RKO (cell line): ENCODE measurements at regions not wholly inside any gene's neighbourhood (a gene's known extent, or its start where the extent isn't known, plus 50 kb on each side); places are given as distances from the start of the nearest gene placed in this dataset.
"Not testable (repeated sequence)": the region's sequence is repeated elsewhere in the genome, so short reads cannot be mapped to it uniquely, and the experiment has no call there.

Experiments
- DNase-seq: peaks from one replicate; pipeline ENCODE4 v3.0.0-alpha.2; 2016; ENCODE audit warnings: low spot score

GRCh38 chr7:46934198-46934825 is 647.6 kb downstream of the TNS3 start:
- DNase-seq, result no peak

DNA sequence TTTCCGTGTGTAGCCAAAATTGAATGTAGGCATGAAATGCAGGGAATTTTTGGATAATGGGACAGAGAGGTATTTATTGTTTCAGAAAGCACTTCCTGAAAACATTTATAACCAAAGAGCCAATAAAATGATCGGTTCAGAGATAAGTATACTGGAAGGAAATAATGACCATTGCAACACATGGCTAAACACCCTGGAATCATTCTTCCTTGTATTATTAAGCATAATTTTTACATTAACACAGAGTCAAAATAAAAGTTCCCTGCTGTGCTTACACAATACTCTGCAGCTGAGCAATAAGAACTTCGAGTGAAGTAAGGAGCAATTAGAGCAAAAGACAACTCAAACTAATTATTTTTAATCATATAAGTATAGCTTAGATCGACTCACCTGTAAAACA is 648.3 kb downstream of the TNS3 start:
- no peak for DNase-seq

DNA sequence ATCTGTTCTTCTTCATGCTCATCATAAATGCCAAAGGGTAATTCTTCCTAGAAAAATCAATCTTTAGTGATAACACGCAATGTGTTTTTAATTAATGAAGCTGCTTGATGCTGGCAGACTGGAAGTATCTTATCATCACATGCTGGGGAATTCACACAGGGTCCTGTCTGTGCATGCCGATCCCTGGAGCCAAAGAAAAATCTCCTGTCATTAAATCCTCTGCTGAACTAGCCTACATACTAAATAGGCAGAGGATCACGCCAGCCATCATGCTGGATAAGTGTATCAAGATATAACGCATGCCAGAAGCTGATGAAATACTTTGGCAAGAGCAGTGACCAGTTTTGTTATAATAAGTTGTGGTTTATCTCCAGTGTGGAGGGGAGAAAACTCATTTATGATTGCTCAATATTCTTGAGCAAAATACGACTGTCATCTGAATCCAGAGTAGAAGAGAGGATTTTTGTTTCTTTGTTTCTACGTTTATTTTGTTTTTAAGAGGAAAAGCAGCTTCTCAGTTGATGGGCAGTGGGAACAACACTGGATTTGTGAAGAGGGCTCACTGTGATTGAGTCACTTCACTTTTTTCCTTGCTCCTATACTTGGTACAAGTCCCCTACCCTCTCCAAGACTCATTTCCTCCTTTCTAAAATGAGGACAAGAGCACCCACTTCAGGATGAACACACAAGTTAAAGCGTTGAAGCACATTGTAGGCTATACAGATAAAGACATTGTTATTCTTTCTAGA is 649.1 kb downstream of the TNS3 start:
- no peak for DNase-seq

GRCh38 chr7:46932306-46932675 is 649.6 kb downstream of the TNS3 start:
- no peak for DNase-seq

DNA sequence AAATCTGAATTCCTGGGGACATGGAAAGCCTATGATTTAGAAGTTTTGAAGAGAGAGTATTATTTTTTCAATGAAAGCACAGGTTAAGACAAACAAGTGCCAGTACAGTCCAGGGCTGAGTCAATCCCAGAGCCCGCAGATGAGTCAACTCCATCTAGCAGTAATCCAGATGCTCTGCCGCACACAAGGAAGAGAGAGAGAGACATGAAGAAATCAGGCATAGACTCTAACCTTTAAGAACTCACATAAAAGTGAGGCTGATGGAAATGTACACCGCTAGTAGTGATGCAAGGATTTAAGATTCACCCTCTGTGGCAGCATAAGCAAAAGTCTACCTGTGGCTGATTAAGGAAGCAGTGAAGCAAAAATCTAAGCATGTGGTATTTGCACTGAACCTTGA is 651.5 kb downstream of the TNS3 start:
- DNase-seq, result peak; percentile 74

DNA sequence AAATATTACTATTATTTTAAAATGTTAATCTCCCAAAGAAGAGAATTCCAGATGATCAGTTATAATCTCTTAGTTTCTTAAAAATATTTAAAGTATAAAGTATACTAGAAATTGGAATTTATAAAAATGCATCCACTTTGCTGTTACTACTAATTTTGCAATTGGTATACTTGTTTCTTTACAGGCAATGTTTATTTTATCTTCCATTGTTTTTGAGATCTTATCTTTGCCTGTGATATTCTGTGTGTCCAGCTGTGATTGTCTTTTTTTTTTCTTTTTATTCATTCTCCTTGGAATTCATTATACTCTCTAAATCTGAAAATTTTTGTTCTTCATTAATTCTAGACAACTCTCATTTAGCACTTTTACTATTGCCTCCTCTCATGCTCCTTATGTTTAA is 652.6 kb downstream of the TNS3 start:
- no peak for DNase-seq

- no peak for DNase-seq
These were observed 653.2 kb downstream of the TNS3 start for GRCh38 chr7:46928719-46929118.

GRCh38 chr7:46927131-46927810 is 654.6 kb downstream of the TNS3 start:
- no peak for DNase-seq

DNA sequence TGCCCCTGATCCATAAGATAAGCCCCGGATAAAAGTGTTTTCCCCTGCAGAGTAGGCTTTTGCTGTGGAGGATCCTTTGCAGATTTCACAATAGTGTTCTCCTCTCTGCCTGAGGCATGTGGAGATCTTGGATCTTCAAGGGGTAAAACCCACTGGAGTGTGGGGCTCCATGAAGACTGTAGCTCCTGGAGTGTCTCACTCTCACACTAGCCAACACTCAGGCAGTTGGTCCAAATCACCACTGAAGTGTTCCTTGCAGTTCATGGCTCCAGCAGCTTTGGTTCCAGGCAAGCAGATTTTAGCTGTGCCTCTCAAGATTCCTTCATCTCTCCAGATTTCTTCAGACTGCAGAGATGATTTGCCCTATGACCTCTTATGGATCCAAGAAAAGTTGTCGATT is 665.3 kb downstream of the TNS3 start:
- DNase-seq, result no peak

- DNase-seq, result no peak
These were observed 669.2 kb downstream of the TNS3 start for GRCh38 chr7:46912692-46913091.

DNA sequence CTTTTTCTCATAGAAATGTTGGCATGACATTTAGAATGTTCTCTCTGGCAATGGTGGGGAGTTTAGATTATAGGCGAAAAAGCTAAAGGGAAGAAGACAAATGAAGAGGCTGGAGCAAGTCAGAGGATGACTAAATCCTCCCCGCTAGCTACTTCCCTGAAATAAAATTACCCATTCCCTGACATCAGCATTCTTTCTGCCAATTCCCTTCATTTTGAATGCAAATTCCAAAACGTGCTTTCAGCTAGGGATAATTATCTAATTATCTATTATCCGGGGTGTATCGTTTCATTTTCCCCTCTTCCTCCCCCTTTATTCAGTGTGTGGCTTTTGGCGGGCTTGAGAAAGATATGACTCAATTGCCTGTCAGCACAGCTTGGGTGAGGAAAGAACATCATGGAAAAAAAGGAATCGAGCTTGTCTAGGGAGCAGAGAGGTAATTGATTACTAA is 672.3 kb downstream of the TNS3 start:
- peak; percentile 4 for DNase-seq

DNA sequence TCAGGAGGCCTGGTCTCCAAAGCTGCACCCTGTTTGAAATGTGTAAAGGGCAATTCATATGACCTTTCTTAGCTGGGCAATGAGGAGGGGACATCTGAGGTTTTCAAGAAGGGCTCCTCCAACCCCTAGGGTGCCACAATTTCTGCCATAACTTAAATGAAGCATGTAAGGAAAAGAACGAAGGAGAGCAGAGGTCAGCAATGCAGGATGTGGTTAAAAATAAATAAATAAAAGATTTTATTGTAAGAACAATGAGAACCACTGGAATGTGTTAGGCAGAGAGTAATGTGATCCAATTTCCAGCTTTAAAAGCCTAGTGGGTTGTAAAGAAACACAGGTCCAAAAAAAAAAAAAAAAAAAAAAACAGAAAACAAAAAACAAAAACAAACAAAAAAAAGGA is 673.1 kb downstream of the TNS3 start:
- no peak for DNase-seq

DNA sequence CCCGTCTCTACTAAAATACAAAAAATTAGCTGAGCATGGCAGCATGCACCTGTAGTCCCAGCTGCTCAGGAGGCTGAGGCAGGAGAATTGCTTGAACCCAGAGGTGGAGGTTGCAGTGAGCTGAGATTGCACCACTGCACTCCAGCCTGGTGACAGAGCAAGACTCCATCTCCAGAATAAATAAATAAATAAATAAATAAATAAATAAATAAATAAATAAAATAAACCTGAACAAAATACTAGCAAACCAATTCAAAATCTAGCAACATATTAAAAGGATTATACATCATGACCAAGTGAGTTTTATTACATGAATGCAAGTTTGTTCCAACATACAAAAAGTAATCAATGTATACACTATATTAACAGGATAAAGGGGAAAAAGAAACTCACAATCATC is 677.4 kb downstream of the TNS3 start:
- DNase-seq, result not testable (repeated sequence)

GRCh38 chr7:46902463-46902862 is 679.4 kb downstream of the TNS3 start:
- DNase-seq, result no peak

DNA sequence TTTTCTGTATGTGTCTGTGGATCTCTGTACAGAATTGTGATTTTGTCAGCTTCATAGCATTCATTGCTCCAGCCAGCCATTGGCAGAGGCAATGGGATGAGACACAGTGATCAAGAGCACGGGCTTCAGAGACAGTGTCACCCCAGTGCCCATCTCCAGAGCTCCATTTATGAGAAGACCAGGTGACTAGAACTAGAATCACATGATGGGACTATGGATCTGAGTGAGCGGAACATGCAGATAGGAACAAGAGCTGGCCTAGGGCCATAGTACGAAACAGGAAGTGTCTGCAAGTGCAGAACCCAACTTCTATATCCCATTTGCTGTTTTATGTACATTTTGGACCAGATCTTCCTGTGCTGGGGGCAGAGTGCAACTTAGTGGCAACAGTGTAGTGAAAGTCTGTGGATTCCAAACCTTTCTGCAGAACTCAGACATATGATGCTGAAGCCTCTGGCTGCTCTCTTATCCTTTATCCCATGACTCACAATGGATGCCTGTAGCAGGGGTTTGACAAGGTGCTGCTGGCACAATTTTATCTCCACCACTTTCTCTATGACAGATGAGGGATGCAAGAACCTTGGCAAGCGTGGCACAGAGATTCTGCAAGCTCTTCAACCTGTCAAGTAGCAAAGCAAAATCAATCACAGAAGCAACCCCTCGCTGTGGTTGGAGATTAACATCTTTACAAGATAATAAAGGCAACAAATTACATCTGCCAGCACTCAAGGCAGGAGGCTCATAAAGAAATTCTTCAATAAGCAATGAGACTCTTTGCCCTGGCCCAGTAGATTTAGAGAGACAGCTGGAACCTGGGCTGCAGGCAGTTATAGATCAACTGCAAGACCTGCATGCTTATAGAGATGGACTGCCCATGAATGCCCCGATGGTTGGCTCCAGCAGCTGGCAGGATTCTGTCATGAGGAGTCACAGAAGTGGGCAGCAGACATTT is 681.3 kb downstream of the TNS3 start:
- DNase-seq, result no peak

DNA sequence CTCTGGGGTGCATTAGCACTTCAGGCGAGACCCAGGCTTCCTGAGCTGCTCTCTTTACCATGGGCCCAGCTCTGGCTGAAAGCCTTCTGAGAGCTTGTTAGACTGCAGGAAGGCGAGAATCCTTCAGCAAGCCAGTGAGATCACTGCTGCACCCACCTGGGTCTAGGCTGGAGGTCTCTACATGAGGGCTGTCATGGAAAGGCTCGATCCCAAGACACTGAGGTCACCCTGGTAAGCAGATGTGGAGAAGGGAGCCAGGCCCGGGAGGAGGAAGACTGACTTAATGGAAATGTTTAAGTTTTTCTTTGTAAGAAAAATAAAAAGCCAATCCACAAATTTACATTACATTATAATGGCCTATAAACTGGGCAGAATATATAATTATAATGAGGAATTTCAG is 684.5 kb downstream of the TNS3 start:
- DNase-seq, result no peak

- DNase-seq, result no peak
These were observed 695.1 kb downstream of the TNS3 start for GRCh38 chr7:46886669-46887374.

DNA sequence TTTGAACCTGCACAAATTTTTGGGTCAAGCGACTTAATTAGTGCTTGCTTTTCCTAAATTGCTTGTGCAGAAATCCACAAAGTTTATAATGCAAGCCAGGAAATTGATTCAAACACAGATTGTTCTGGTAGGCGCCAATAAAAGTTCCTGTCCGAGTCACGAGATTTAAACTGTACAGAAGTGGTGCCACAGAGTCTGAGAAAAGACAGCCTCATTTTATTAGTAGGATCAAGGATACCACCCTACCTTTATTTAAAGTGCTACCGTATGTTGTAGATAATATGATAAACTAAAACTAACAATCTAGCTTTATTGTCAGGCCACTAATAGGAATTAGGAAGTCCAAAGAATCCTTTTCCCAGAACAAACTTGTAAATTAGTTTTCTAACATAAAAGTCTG is 696.7 kb downstream of the TNS3 start:
- no peak for DNase-seq

DNA sequence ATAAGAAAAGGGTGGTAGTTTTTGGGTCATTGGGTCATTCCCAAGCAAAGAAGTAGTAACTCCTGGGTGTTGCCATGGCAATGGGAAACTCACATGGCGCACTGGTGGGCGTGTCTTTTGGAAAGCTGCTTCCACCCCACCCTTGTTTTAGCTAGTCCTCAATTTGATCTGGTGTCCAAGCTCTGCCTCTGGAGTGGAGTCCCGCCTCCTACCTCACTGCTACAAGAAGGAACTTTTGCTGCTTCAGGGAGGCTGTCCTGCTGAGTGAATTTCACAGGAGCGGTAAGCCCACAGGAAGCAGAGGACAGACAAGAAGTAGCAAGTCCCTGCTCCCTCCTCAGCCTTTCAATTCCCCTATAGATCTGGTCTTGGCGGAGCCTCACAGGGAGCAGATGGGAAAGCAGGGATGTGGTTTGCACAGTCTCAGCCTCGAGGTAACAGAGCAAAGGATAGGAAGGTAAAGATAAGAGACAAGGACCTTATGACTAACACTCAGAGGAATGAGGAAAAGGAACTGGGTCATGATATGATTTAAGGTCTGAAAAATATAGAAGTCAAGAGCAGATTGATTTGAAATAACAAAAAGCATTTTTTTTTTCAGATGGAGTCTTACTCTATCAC is 700.3 kb downstream of the TNS3 start:
- no peak for DNase-seq

DNA sequence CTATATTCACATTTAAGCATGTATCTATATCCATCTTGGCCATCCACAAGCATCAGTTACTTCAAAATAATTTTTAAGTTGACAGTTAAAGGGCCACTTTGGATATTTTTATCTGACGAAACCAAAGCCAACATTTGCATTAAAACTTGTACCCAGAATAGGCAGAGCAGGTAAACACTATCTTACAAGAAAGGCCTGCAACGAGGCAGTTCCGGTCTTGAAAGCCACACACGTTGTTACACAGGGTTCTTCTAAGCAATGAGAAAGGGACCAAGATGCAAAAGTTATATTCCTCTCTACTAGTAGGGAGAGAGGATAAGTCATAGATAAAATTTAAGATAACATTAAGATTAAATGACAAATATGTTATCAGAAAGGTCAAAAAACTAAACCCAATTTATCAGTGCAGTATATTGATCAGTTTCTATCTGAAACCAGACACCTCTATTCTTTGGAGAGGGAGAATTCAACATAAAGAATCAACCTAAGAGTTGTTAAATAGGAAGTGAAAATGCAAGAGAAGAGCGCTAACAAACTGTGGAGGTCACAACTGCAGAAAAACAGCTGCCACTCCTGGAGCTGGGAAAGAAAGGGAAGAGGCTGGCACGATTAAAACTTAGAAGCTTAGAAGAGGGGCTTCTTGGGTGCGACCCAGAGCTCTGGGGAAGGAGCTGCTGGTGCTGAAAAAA is 701.3 kb downstream of the TNS3 start:
- no peak for DNase-seq

DNA sequence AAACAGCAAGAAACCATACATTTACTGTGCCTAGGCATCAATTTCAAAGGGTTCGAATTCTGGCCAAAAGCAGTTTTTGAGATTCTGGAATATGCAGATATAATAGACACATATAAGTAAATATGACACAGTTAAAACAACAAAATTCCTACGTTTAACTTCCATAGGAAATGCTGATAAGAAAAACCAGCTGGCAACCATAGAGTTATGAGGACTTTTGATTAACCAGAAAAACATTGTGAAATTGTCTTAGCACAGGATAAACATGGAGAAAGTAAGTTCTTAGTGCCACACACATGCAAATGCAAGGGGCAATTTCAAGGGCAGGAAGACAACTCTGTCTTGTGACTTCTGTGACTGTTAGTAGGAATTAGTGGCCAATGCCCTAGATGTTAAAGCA is 702.1 kb downstream of the TNS3 start:
- DNase-seq, result no peak
